GM19240 (cell line): ENCODE measurements at regions not wholly inside any gene's neighbourhood (a gene's known extent, or its start where the extent isn't known, plus 50 kb on each side); places are given as distances from the start of the nearest gene placed in this dataset.

Experiments used
- DNase-seq: peaks from one replicate; pipeline ENCODE4 v3.0.0; 2011; ENCODE audit warnings: low spot score; ENCODE audit not compliant: insufficient read length

DNA sequence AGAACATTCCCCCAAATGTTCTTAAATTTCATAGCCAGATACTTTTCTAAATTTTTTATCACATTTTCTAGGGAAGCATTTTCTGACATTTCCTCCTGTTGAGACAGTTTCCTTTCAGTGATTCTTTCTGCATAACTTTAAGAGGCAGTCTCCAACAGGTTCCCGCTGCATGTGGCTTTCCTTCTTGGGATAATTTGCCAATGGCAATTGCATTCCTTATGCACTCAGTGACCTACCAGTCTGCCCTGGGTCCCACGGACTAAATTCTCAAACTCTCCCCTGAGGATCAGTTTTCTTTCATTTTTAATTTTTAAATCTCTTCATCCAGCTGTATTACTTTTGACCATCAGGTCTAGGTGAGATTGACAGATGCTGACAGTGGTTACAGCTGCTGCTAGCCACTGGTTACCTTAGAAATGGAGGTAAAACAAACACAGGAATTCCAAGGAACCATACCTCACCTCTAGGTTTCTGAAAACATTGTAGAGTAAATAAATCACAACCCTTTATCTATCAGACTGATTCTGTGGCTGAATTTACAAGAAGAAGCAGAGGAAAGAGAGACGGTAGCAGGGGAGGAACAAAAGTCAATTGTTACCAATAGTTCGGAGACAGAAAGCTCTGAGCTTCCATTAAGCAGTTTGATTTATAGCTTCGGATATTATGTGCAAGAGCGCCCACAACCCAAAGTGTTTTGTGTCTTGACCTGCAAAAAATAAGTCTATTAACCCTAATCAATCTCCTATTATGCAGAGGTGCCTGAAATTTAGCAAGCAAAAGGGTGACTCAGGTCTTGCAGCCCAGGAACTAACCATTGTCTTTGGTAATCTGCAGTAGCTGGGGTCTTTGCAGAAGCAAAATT, 216.0 kb downstream of the PMP22 start:
- no peak for DNase-seq

DNA sequence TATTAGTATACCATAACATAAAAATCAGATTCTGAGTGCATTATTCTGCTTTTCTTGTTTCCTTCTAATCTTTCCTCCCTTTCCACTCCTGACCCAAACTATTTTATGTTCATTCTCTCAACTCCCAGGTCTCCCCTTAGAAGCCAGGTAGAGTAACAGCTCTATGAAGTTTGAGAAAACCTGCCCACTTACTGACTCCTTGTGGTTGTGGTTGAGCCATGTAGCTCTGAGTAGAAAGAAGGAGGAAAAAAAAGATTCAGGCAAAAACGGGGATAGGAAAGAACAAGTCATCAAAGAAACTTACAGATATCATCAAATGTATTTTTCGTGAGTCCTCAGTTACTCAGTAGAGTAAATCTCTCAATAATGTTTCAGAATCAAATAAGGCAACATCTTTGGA, 216.7 kb downstream of the PMP22 start:
- no peak for DNase-seq

DNA sequence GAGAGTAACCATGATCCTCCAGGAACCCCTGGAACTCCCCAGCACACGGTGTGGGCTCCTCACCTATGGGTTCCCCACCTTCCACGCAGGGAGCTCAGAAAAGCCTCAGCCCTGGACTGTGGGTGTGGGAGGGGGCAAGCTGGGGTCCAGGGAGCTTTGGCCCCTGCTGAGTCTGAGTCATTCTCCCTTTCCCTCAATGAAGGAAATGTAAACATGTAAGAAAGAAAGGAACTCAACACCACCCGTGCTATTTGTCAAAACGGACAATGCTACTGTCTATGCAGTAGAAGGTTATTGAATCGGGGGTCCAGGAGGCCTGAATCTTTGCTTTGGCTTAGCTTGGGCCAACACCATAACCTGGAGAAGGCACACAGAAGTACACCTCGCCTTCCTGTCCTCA, 222.8 kb downstream of the PMP22 start:
- DNase-seq = no peak

DNA sequence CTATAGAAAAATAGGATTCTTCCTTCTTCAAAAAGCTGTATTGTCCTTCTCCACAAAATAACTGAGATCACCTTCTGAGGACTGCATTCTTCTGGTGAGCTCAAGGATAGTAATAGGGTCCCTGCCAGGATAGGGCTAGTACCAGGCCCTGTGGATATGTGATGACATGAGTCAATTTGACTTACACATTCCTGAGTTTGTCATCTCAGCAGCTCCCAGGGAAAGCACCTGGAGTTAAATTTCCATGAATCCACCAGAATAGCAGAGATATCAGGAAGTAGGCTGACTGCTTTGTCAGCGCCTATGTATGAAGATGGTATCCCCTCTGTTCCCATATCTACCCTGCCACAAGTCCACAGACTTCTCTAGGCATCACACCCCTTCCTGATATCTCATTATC, 225.8 kb downstream of the PMP22 start:
- DNase-seq = no peak

DNA sequence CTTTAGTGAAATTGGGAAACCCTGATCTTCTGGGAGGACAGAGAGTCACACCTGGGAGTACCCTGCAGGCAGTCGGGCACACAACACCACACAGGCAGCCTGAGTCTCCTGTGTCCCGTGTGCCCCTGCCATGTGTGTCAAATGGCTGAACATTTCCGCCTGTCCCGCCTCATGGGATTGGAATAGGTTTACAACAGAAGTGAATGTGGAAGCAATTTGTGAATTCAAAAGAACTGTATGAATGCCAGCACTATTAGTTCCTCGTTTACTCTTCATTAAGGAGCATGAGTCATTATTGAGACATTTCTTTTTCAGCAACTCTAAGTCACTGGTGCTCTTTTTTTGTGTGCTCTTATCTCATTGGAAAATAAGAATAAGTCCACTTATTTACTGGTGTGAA, 226.5 kb downstream of the PMP22 start:
- DNase-seq = no peak

DNA sequence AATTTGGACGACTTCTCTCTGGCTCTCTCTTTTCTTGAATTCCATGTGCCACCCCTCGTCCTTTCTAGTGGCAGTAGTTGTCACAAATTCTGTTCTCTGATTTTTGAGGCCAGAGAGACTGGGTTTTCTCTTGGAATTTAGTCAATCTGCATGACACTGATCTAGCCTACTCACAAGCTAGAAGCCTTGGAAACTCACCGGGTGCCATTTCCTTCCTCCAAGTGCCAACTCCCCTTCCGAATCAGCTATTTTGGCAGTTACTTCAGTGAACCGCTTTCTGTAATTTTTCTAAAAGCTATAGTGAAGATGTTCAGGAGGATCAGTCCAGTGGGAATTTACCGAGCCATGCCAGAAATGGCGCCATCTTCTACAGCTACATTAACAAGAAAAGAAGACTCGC, 228.9 kb downstream of the PMP22 start:
- DNase-seq = no peak

DNA sequence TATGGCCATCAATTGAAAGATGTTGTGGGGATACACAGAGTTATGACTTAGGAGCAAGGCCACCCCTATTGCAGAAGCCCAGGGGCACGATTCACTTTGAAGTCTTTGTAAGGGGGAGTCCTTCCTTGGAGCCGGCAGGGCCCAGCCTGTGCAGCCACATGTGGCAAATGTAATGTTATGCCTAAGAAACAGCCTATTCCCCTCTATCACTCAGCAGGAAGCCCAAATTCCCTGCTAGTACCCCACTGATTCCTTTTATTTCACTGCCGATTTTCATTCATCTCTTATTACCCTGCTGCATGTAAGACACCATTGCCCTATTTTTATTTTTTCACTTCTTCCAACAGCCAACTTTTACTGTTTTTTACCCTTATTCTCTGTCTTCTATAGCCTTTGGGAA, 233.2 kb downstream of the PMP22 start:
- DNase-seq = no peak

DNA sequence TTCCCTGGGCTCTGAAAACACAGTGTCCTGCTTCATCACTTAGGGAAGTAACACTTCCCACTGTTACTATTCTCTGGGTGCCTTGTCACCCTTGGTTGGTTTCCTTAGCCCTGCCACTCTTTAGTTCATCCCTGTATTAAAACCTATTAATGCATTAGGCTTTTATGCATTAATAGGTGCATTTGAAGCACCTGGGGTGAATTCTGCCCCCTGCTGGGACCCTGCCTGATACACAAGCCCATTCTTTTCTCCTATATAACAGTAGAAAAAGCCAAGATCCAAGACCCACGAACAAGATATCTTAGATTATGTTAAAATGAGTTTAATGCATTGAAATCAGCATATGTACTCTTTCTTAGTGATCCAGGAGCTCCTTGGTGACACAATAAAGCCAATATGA, 235.7 kb downstream of the PMP22 start:
- no peak for DNase-seq

DNA sequence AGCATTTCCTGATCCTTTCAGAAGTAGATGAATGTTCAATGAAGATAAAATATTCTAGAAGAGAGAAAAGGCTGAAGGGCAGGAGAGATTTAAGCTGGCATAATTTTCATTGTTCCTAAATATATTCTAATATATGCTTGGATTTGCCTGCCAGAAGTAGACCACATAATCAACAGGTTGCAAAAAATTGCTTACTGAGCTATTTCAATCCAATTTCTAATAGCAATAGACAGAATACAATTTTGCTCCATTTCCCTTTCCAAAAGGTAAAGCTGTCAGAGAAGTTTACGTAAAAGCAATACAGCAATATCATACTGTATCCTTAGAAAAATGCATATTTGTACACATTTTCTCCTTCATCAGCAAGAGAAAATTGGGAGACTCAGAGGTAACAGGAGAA, 237.3 kb downstream of the PMP22 start:
- DNase-seq = no peak

DNA sequence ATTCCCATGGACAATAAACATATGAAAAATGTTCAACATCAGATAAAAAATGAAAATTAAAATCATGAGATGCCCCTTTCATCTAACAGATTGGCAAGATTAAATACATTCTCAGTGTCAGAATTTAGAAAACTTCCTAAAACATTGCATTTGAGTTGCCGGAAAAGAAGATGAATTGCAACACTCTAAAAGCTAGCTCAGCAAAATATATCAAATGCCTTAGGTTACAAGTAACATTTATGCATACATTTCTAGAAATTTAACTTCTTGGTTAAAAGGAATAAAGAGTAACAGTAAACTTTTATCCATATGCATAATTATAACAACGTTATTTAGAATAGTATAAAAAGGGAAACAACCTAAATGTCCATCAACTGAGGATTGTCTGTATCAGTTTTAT, 239.0 kb downstream of the PMP22 start:
- DNase-seq = no peak

DNA sequence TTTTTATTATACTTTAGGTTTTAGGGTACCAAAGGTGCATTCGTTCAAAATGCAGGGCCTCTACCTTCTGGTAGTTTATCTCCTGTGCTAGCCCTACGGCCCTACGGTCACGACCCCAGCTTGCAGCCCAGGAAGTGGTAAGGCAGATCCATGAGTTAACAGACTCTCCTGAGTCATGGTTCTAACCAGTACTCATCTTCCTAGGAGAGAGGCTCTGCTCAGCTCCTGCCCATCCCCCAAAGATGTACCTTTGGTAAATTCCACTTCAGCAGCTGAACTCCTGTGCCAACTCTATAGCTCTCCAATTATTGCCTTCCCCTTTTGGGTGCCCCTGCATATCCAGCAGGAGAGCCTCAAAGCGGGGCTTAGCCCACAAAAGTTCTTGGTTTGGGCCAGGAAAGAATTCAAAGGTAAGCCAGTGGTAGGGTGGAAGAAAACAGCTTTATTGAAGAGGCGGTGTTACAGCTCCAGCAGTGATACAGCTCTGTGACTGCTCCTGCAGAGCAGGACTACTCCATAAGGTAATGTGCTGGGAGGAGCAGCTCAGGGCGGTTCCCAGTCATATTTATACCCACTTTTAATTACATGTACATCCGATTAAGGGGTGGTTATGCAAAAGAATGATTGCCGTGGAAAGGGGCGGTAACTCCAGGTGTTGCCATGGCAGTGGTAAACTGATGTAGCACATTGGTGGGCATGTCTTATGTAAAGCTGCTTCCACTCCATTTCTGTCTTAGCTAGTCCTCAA, 241.4 kb downstream of the PMP22 start:
- no peak for DNase-seq

DNA sequence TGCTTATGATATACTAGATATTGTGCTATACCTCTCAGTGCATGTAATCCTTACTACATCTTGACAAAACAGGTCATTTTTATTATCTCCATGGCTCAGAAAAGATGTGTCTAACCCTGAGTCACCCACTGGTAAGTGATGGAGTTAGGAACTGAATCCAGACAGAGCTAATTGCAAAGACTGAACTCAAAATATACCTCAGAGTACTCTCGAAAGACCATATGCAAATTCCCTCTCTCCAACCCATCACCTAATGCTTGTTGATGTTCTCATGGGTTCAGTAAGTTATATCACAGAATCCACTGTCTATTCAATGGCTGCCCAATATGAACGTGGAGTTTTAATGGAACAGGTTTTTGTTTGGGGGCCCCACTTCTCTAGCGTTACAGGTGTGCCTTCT, 246.0 kb downstream of the PMP22 start:
- DNase-seq = no peak

DNA sequence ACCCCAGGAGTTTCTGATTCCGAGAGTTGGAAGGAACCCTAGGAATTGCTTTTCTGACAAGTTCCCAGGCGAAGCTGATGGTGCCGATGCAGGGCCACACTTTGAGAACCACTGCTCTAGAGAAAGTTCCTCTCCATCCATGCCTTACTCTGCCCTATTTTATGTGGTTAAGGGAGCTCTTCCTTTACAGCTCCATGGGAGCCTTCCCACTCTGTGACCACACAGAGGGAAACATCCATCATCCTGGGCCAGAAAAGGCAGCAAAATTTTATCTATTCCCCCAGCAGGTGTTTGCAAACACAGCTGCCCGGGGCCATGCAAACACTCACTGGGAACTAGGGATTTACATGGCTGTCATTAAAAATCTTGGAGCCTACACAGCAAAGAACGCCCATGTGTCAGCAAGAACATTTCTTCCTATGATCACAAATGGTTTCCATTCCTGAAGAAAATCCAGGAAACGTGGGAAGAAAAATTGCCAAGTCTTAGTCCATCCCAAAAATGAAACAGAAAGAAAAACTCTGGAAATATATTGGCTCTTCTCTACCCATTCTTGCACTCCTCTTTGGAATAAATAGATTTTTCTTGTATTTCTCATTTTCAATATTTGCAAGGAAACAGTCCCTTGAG, 252.7 kb downstream of the PMP22 start:
- no peak for DNase-seq

DNA sequence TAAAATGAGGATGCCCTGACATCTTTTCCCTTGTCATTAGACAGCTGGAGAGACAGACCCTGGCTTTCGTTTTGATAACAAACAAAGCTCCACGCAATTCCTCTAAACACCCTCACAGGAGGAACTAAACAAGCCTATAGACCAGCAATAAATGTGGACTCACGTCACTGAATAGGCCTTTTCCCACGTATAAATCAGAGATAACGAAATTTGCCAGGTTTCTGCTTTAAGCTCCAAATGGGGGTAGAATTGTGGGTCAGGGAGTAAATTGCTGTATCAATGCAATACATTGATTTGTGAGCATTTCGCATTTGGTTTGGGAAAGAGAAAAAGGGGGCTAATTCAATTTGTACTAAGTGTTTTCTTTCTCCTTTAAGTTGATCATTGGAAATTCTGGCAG, 256.0 kb downstream of the PMP22 start:
- DNase-seq = no peak

DNA sequence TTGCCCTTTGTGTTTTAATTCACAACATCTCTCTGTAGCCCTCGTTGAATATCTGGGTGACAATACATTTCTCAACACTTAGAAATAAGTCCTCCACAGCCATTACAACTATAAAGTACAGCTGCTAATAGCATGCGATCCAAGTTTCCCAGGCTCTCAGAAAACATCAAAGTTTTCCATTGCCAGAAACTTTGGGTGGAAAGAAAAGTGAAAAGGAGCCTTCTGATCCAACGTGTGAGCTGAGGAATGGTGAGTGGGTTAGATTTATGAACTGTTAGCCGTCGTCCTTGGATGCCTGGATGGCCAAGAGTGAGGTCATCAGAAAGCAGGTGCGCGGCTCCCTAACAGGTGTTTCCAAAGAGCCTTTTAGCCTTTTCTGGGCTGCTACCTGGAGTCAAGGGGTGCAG, 258.0 kb downstream of the PMP22 start:
- DNase-seq = no peak

DNA sequence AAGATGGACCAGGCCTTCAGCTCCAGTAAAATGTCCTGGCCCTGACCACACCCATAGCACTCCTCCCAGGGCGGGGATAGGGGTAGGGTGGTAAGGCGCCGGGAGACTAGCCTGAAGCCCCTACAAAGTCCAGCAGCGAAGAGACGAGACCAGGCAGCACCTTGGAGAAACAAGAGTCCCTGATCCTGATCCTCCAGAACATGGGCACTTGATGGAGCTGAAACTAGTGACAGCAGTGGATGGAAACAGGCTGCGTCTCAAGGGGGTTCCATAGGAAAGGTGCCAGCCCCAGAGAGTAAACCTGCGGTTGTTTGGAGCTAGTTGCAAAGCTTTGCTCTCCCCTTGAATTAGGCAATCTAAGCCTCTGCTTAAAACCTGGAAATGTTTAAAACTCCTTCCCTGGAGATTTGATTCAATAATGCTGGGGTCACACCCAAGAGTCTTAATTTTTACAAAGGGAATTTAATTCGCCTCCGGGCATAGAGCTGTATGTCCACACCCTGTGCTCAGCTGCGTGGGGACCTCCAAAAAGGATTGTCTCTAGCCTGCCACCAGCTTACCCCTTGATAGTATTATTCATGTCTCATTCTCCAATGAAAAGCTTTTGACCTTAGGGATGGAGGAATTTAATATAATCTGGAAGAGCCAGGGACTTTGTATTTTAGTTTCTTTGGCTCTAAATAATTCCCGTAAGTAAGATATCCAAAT, 258.6 kb downstream of the PMP22 start:
- no peak for DNase-seq

DNA sequence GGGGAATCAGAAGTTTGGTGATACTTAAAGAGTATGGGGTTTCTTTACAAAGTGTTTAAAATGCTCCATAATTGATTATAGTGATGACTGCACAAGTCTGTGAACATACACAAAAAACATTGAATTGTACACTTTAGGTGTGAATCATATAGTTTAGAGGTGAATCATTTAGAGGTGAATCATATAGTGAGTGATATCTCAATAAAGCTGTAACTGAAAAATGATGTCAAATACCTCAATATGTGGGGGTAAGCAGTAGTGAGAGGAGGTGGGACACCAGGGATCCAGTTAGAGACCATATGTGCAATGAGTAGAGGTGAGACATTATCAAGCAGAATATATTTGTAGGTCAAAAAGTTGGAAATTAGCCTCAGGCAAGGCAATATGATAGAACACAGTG, 264.5 kb downstream of the PMP22 start:
- DNase-seq = no peak

DNA sequence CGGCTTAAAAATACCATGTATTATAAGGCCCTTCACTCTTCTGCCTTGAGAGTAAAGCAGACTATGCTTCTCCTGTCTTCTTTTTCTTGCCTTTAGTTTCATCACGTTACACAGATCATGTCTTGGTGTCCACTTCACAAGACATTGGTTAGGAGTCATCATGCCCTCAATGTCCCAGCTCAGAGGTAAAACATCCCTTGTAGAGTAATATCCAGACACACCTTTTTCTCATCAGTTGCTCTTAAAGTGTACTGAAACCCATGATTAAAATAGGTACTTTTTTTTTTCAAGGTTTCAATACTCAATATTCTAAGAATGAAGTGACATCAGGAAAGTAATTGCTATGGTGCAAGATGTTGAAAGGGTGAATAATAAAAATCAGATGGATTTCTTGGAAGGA, 267.8 kb downstream of the PMP22 start:
- DNase-seq = no peak

DNA sequence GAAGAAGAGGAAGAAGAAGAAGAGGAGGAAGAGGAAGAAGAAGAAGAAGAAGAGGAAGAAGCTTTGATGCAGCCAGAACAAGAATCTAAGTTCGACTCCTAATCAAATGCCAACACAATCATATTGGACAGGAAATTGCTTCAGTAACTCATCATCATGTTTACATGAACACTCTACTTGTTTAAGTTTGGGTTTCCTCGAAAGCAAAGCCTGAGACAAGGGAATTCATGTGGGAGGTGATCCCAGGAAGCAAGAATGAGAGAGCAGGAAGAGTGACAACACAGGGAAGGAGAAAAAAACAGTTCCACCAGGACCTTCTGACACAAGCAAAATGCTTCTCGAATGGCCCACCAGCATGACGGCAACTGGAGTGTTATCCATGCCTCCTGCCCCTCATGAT, 279.0 kb downstream of the PMP22 start:
- DNase-seq = no peak

DNA sequence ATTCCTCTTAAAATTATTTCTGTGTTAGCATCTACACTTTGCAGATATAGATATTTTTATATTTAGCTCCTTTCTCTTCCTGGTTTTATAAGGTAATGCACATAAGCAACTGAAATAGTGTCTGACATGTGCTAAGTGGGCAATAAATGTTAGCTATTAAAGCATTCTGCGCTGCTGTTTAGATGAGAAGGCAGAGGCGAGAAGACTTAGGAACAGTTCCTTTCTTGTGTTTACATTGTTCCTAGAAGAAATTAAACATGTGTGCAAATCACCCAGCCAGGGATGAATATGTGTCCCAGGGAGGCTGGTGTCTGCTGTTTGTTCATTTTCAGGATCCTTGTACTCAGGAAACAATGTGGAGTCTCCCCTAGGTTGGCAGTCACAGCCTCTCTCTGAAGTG, 292.3 kb downstream of the PMP22 start:
- DNase-seq = no peak

DNA sequence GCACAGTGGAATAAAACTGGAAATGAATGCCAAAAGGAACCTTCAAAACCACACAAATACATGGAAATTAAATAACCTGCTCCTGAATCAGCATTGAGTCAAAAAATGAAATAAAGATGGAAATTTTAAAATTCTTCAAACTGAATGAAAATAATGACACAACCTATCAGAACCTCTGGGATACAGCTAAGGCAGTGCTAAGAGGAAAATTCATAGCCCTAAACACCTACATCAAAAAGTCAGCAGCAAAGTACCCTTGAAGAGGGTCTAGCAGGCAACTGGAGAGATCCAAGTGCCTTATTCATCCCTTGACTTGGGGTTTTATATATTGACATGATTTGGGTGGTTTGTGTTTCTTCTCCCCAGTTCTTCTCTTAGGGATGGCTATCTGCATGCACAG, 294.1 kb downstream of the PMP22 start:
- no peak for DNase-seq

DNA sequence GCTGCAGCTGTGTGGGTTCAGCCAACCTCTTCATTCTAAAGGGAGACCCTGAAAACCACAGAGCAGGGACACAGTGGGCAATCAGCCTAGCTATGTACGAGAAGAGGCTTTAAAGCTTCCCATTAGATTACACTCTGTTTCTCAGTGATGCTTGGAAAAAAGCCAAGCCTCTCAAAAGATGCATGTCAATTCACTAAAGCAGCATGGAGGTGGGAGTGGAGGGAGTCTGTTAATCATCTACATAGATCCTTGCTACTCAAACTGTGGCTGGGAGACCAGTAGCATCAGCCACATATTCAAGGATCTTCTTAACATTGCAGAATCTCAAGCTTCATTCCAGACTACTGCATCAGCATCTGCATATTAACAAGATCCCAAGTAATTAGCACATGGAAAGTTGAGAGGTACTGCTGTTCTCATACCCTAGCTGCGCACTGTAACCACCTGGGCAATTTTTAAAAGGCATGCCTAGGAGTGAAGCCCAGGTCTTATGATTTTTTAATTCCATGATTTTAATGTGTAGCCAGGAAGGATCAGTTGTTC, 305.9 kb downstream of the PMP22 start:
- DNase-seq = no peak
